CD14-positive monocyte (primary cell): ENCODE measurements at regions not wholly inside any gene's neighbourhood (a gene's known extent, or its start where the extent isn't known, plus 50 kb on each side); places are given as distances from the start of the nearest gene placed in this dataset.

Experiments
- DNase-seq, 3 donors: peaks; one replicate each; pipeline ENCODE4 v3.0.0-alpha.2; 2011 to 2022
- H2AFZ ChIP-seq: 2 replicates; pipeline ENCODE4 v1.6.0; 2012; ENCODE audit warnings: mild to moderate bottlenecking, low read depth, low read length, inconsistent platforms; ENCODE audit not compliant: insufficient read depth, poor library complexity, severe bottlenecking
- H3K27ac ChIP-seq, 2 donors: 1 replicate in 1 of 2; 2 replicates in 1 of 2; pipeline ENCODE4 v1.5.1; 2012 to 2013; ENCODE audit warnings: low read length in 2 of 2, control low read depth in 1 of 2, inconsistent platforms in 1 of 2, low read depth in 1 of 2, mild to moderate bottlenecking in 1 of 2
- H3K27me3 ChIP-seq, 2 donors: one replicate each; pipeline versions ENCODE4 v1.6.0 to v1.6.1; 2011 to 2013; ENCODE audit warnings: low read length in 2 of 2; ENCODE audit not compliant: control insufficient read depth in 2 of 2, insufficient read depth in 2 of 2
- H3K36me3 ChIP-seq, 2 donors: replicated peaks in 1 of 2; 1 replicate in 1 of 2; 2 replicates in 1 of 2; pipeline versions ENCODE4 v1.5.1 to v1.6.1; 2012 to 2013; ENCODE audit warnings: low read length in 2 of 2, control low read depth in 1 of 2, inconsistent platforms in 1 of 2, mild to moderate bottlenecking in 1 of 2; ENCODE audit not compliant: insufficient read depth in 2 of 2, control insufficient read depth in 1 of 2
- H3K4me1 ChIP-seq, 2 donors: 1 replicate in 1 of 2; 2 replicates in 1 of 2; pipeline versions ENCODE4 v1.5.1 to v1.6.1; 2012 to 2013; ENCODE audit warnings: low read length in 2 of 2, control low read depth in 1 of 2, inconsistent platforms in 1 of 2, mild to moderate bottlenecking in 1 of 2, moderate library complexity in 1 of 2; ENCODE audit not compliant: insufficient read depth in 2 of 2, control insufficient read depth in 1 of 2
- H3K4me2 ChIP-seq: replicated peaks from 2 replicates; pipeline ENCODE3; 2012; ENCODE audit warnings: low read length, moderate library complexity, mild to moderate bottlenecking; ENCODE audit not compliant: poor library complexity, severe bottlenecking; ENCODE audit errors: extremely low read depth
- H3K4me3 ChIP-seq, 3 experiments: fragments of 200-600 bp in 1 of 3; sonication (generic) in 1 of 3; replicated peaks in 1 of 3; 1 replicate in 2 of 3; 2 replicates in 1 of 3; pipeline ENCODE4 v1.5.1; 2011 to 2013; ENCODE audit warnings: low read length in 3 of 3, mild to moderate bottlenecking in 3 of 3, control low read depth in 2 of 3, low read depth in 2 of 3, inconsistent platforms in 1 of 3, moderate library complexity in 1 of 3
- H3K79me2 ChIP-seq: 2 replicates; pipeline ENCODE4 v1.6.0; 2012; ENCODE audit warnings: mild to moderate bottlenecking, control low read depth, inconsistent platforms, low read length, moderate library complexity; ENCODE audit not compliant: insufficient read depth
- H3K9ac ChIP-seq: 2 replicates; pipeline ENCODE4 v1.6.0; 2017; ENCODE audit warnings: low read length, mild to moderate bottlenecking; ENCODE audit not compliant: insufficient read depth, poor library complexity, severe bottlenecking
- H3K9me3 ChIP-seq, 2 donors: replicated peaks in 1 of 2; 1 replicate in 1 of 2; 2 replicates in 1 of 2; pipeline versions ENCODE4 v1.5.1 to v1.6.1; 2012 to 2013; ENCODE audit warnings: low read length in 2 of 2, control low read depth in 1 of 2; ENCODE audit not compliant: control insufficient read depth in 1 of 2, insufficient read depth in 1 of 2
- H4K20me1 ChIP-seq: 2 replicates; pipeline ENCODE4 v1.6.0; 2012; ENCODE audit warnings: mild to moderate bottlenecking, low read length, control low read depth, moderate library complexity; ENCODE audit not compliant: insufficient read depth
- H3K27ac Mint-ChIP-seq, 7 donors: one replicate each; pipeline ENCODE4 v1.8.0; 2020; ENCODE audit warnings: mild to moderate bottlenecking in 7 of 7, mixed read lengths in 7 of 7, moderate library complexity in 6 of 7, inconsistent platforms in 2 of 7
- H3K27me3 Mint-ChIP-seq, 3 donors: one replicate each; pipeline ENCODE4 v1.8.0; 2021 to 2022; ENCODE audit warnings: low read depth in 3 of 3, mild to moderate bottlenecking in 3 of 3, mixed read lengths in 3 of 3, moderate library complexity in 3 of 3, inconsistent platforms in 1 of 3
- H3K36me3 Mint-ChIP-seq, 2 donors: one replicate each; pipeline ENCODE4 v1.8.0; 2020; ENCODE audit warnings: mixed read lengths in 2 of 2, inconsistent platforms in 1 of 2, mild to moderate bottlenecking in 1 of 2
- H3K4me1 Mint-ChIP-seq: one replicate; pipeline ENCODE4 v1.8.0; 2020; ENCODE audit warnings: mild to moderate bottlenecking, mixed read lengths
- H3K4me3 Mint-ChIP-seq, 2 donors: one replicate each; pipeline ENCODE4 v1.8.0; 2020; ENCODE audit warnings: mild to moderate bottlenecking in 2 of 2, mixed read lengths in 2 of 2, moderate library complexity in 1 of 2
- H3K9me3 Mint-ChIP-seq, 7 donors: one replicate each; pipeline ENCODE4 v1.8.0; 2020 to 2022; ENCODE audit warnings: mixed read lengths in 7 of 7, mild to moderate bottlenecking in 6 of 7, moderate library complexity in 6 of 7, inconsistent platforms in 2 of 7
- WGBS: methylation state at CpG from one replicate; pipeline ENCODE4 v1.1.5; 2013; ENCODE audit warnings: missing lambda C conversion rate; ENCODE audit not compliant: insufficient coverage; 5-methylcytosine and 5-hydroxymethylcytosine counted together
- intact Hi-C, 2 donors: fragments of 100-400 bp; cut with micrococcal nuclease; formaldehyde crosslinking; loops; one replicate each; pipeline versions ENCODE4 v1.15.0 to v1.15.1; 2023
- TF ChIP-seq, protein P1 (sequence below): fragments of 200-600 bp; IDR thresholded peaks from one replicate; pipeline ENCODE4 v1.8.0; 2022; ENCODE audit warnings: antibody characterized with exemption, mild to moderate bottlenecking

DNA sequence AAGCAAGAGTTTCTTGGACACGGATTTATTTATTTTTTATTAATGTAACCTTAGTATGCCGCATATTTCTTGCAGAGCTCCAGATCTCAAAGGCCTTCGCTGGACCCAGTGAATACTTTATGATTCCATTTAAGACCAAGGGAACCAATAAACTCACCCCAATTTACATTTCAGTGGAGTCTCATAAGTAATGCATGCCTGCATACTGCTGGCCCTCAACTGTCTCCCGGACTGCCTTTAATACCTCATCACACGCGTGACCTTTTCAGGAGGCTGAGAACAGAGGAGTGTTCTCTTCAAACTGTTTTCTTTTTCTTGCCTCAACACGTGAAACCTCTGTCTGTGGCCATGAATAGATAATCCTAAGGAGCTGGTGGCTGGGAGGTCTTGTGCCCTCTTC, 240.9 kb downstream of the STIM2 start:
- no peaks in the 10 kb centered on the region for H3K9me3 ChIP-seq
- no peak overlapping the region for H3K9ac ChIP-seq
- H3K9me3 Mint-ChIP-seq, result peaks cover 0 to 5% (median 0%) of the 10 kb centered on the region in 7 donors
- H3K4me3 Mint-ChIP-seq, result no peak overlapping the region
- peaks cover 8 to 18% (median 9%) of the 10 kb centered on the region in 3 donors for H3K27me3 Mint-ChIP-seq
- TF ChIP-seq, protein P1, sequence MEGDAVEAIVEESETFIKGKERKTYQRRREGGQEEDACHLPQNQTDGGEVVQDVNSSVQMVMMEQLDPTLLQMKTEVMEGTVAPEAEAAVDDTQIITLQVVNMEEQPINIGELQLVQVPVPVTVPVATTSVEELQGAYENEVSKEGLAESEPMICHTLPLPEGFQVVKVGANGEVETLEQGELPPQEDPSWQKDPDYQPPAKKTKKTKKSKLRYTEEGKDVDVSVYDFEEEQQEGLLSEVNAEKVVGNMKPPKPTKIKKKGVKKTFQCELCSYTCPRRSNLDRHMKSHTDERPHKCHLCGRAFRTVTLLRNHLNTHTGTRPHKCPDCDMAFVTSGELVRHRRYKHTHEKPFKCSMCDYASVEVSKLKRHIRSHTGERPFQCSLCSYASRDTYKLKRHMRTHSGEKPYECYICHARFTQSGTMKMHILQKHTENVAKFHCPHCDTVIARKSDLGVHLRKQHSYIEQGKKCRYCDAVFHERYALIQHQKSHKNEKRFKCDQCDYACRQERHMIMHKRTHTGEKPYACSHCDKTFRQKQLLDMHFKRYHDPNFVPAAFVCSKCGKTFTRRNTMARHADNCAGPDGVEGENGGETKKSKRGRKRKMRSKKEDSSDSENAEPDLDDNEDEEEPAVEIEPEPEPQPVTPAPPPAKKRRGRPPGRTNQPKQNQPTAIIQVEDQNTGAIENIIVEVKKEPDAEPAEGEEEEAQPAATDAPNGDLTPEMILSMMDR, result no peak
- no peak overlapping the region for H3K4me3 ChIP-seq
- no peaks in the 10 kb centered on the region for H4K20me1 ChIP-seq
- no peaks in the 10 kb centered on the region for H3K27me3 ChIP-seq
- no peaks in the 10 kb centered on the region for H3K36me3 Mint-ChIP-seq
- H2AFZ ChIP-seq, result no peak overlapping the region
- DNase-seq, result no peak
- no peaks in the 10 kb centered on the region for H3K36me3 ChIP-seq
- no CpG with 5 or more reads among the region's 7 CpGs for WGBS
- no peak overlapping the region for H3K27ac ChIP-seq
- no peak overlapping the region for H3K4me2 ChIP-seq
- no peaks in the 10 kb centered on the region for H3K79me2 ChIP-seq
- H3K4me1 ChIP-seq, result no peaks in the 10 kb centered on the region
- no peak overlapping the region for H3K27ac Mint-ChIP-seq
- intact Hi-C loops, result no loop called here
- H3K4me1 Mint-ChIP-seq, result peaks cover 3% of the 10 kb centered on the region

GRCh38 chr4:27111627-27112026, 251.0 kb downstream of the STIM2 start:
- H3K27ac ChIP-seq, result no peak overlapping the region
- TF ChIP-seq, protein P1, result no peak
- no peak overlapping the region for H2AFZ ChIP-seq
- no peaks in the 10 kb centered on the region for H3K27me3 ChIP-seq
- no peak for DNase-seq
- WGBS, result no CpG with 5 or more reads among the region's 3 CpGs
- Mint-ChIP-seq H3K4me3 (no peak overlapping the region), H3K27me3 (peaks cover 0 to 9% (median 2%) of the 10 kb centered on the region in 3 donors), H3K27ac (no peak overlapping the region), H3K4me1 (no peaks in the 10 kb centered on the region), H3K9me3 (peaks cover 0 to 2% (median 0%) of the 10 kb centered on the region in 7 donors), H3K36me3 (no peaks in the 10 kb centered on the region)
- H4K20me1 ChIP-seq, result no peaks in the 10 kb centered on the region
- intact Hi-C loops, result no loop called here
- no peak overlapping the region for H3K4me3 ChIP-seq
- no peaks in the 10 kb centered on the region for H3K36me3 ChIP-seq
- H3K4me1 ChIP-seq, result no peaks in the 10 kb centered on the region
- no peak overlapping the region for H3K9ac ChIP-seq
- no peaks in the 10 kb centered on the region for H3K79me2 ChIP-seq
- no peaks in the 10 kb centered on the region for H3K9me3 ChIP-seq
- H3K4me2 ChIP-seq, result no peak overlapping the region
